NCI-H2081 (cell line): ENCODE measurements at regions not wholly inside any gene's neighbourhood (a gene's known extent, or its start where the extent isn't known, plus 50 kb on each side); places are given as distances from the start of the nearest gene placed in this dataset.

ENCODE experiments used
- DNase-seq, 2 experiments: peaks; one replicate each; lab custom pipeline; 2025; lab: John Stamatoyannopoulos, UW

DNA sequence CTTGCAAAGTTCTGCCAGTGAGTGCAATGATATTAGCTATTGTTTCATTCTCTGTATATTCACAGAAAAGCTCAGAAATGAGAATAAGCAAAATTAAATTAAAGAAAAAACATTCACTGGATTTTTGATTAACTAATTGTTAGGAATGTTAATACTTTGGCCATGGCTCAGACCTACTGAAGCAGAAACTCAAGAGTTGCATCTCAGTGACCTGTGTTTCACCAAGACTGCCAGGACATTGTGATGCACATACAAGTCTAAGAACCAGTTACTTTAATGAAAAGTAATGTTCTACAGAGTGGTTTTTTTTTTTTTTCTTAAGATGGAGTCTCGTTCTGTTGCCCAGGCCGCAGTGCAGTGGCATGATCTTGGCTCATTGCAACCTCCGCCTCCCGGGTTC lies 464.9 kb upstream of the NMUR2 start:
- DNase-seq, result no peak

DNA sequence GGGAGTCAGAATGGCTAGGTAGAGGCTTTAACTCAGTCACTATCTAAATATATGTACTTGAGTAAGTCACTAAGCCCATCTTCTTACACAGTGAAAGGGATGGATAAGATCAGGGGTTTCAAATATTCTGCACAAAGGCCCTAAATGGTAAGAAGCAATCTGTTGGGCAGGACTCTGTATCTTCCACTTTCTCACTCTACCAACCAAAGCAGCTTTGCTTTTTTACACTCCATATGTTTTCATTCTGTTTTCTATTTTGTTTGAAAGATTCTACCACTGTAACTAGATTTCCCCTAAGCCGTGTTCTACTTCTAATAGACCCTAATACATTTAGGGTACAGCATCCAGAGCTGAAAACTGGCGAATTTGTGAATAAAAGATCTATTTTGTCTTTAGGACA lies 477.5 kb upstream of the NMUR2 start:
- no peak for DNase-seq

DNA sequence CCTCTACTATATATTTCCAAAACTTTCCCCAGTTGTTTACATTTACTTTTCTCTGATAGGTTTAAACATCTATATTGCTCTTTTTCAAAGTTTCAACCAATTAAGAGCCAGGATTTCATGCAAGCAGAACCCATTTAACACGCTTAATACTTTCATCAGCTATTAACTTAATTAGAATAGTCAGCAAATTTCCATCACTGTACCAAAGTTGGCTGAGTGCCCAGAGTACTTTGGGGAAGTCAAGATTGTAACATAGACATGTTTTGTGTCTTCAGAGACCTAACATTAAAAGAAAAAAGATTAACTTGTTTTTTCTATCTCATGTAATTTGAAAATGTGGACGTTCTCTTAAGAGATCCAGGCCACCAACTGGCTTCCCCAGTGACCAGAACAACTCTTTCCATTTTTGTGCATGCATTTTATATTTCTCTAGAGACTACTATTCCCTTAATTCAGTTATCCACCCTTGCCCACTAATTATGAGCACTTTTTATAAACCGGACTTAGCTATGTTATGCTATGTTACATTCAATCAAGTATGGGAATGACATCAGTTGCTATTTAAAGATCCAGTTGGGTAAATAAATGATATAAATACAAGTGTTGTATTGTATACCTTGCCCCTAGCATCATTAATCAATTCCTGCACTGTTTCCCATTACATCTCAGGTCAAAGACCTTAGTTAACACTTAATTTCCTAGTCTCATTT lies 478.1 kb upstream of the NMUR2 start:
- no peak for DNase-seq

DNA sequence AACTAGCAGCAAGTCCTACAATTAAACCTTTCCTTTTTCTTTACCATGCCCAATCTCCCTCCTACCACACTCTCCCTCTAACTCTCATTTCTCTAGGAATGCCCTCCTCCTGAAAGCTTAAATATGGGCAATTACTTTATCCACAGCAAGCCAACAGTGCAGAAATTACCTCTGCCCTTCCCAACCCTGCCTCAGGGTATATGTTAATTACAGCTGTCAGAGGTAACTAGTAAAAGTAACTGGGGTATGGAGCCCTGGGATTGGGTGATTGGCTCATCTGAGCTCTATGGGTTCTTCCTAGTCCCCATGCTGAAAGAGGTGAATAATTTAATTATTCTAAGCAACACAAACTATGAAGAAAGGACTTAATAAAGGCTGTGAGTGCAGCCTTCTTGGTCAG lies 478.9 kb upstream of the NMUR2 start:
- peak in 1 of 2 experiments; percentile 63 for DNase-seq

DNA sequence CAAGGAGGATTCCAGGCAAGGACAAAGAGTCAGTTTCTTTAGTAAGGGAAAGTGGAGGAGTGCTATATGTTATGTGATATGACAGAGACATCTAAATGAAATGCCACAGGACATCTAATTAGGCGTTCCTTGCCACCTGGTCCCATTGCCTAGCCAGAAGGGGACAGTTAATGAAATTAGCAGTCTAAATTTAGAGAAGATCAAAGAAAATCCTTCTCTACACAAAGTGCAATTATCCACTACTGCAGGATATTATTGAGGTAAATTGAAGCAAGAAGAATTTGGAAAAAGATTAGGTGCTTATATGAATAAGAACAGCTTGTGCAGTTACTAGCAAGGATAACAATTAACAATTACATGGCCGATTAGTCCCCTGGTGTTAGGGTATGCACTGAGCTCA lies 495.3 kb upstream of the NMUR2 start:
- DNase-seq, result no peak

DNA sequence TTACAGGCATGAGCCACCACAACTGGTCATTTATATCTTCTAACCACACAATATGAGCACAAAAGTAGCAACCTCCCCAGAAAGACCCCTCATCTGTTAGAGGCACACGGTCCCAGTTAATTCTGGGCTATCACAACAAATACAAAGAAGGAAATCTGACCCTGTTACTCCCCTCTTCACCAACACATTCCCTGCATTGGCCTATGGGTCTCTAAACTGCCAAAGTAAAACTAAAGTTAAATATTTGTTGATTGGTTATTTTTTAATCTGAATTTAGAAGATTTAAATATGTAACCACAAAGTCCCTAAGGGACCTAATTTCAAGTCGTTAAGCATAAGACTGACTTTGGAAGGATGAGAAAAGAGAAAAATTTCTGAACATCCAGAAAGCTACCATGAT lies 496.7 kb upstream of the NMUR2 start:
- DNase-seq, result no peak

DNA sequence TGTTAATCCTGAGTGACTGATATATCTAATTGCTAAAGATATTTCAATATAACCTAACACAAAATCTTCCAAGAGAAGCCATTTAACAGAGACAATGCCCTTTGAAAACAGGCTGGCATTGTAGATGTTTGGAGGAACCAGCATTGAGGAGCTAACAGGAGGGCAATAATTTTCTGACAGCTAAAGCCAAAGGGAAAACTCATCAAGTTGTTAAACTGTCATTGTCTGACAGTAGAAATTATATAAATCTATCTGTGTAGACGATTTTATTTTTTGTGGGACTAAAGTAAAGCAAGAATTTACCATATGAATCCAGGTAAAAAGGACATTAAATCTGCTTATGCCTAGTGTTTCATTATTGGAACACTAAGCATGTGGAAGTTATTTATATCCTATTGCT lies 500.2 kb upstream of the NMUR2 start:
- no peak for DNase-seq

DNA sequence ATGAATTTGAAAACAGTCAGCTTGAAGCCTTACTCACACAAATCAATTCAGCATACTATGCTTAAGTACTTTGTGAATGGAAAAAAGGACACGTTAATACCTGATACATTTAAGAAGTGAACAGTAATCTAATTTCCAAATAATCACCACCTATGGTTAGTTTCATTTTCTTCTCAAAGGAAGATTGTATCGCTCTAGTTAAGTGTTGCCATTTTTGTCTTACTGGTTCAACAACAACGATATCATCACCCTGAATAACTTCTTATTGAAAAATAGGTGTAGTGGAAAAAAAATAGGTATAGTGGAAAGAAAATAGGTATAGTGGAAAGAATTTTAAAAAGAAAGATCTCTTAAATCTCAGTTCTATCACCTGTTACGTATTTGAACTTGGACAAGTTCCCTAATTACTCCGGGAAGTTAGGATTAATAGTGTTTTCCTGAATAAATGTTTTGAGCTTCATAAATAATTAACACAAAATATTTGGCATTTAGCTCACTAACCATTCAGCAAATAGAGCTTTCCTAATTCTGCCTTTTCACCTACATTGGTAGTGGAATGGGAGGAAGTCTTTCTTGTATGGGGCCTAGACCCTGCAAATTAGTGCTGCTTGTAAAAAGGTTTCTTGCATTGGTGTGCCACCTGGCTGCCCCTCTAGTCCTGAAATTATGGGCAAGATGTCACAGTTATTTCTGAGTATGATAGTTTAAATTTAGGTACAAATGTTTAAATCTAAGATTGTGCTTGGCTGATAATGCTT lies 502.6 kb upstream of the NMUR2 start:
- no peak for DNase-seq

DNA sequence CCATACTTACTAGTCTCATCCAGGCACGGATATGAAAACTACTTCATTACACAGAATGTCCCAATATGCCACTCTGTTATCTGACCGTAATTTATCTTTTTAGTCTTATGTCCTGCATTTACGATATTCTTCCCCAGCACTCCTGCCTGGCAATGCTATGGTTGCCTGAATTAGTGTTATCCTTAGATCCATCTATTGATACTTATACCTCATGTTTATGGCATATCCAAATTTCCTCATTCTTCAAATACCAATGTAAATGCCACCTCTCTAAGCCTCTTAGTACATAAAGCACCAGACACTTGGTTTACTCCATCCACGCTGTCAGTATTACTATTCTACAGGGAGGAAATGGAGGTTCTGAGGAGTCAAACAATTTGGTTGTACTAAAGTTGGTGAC lies 507.8 kb upstream of the NMUR2 start:
- no peak for DNase-seq

DNA sequence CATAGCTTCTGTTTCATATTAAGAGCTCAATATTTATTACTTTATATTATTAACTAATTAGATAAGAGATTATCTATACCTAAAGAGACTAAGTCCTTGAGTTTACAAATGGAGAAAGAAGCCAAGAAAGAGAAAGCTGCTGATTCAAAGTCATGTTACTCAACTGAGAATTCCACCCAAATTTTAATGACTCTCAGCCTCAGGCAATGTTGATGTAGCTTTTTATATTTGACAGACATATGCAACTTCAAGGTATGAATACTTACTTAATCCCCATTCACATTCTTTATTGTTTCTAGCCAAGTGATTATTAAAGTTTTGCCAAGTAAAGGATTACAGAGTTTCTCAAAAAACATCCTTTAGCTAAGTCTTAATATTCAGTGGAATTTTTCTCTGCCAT lies 527.5 kb upstream of the NMUR2 start:
- no peak for DNase-seq

DNA sequence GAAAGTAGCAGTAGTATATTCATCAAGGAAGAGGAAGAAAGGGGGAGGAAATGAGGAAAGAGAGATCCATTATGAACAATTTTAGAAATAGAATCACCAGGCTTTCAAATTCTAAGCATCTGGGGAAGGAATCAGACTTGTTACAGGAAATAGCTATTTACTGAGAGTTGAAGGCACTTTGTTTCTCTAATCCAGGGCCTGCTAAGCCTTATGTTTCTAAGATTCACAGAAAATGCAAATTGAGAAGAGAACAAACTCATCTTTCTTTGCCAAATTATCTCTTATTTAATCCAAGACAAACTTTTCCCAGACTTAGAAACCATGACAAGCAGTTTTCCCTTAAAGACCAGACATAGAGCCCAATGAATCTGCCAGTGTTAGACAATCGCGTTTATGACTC lies 528.0 kb upstream of the NMUR2 start:
- no peak for DNase-seq

DNA sequence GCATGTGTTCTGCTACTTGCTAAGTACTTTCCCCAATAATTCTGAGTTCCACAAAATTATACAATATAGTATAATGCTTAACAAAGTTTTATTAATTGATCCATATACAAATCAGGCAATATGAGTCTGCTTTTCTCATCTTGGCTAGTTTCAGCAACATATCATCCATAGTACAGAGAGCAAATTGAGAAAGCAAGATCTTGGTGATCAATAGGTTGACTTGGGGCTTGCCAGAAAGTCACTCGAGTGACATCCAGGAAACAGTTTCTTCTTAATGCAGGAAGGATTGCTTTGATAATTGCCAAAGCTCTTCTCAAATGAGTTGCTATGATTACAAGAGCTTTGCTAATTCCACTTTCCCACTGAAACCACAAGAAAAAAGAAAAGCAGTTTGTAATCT lies 533.6 kb upstream of the NMUR2 start:
- DNase-seq, result no peak

DNA sequence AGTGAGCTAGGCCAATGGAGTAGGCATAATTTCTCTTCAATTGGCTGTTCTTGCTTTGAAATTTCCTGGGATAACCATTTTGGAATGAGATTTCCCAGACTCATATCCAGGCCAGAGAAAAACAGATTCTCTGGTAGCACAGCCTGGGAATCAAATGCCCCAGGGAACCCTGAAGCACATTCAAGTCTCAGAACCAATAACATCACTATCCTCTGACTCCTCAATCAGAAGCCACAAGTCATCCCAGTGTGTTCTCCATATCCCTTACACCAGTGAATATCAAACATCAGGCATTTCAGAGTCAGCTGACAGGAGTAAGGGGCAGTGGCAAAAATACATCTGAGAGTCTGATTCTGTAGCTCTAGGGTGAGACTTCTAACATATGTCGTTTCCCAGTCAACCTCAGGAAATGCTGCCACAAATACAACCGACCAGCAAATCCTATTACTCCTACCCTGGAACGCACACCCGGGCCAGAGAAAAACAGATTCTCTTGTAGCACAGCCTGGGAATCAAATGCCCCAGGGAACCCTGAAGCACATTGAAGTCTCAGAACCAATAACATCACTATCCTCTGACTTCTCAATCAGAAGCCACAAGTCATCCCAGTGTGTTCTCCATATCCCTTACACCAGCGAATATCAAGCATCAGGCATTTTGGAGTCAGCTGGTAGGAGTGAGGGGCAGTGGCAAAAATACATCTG lies 537.7 kb upstream of the NMUR2 start:
- no peak for DNase-seq

DNA sequence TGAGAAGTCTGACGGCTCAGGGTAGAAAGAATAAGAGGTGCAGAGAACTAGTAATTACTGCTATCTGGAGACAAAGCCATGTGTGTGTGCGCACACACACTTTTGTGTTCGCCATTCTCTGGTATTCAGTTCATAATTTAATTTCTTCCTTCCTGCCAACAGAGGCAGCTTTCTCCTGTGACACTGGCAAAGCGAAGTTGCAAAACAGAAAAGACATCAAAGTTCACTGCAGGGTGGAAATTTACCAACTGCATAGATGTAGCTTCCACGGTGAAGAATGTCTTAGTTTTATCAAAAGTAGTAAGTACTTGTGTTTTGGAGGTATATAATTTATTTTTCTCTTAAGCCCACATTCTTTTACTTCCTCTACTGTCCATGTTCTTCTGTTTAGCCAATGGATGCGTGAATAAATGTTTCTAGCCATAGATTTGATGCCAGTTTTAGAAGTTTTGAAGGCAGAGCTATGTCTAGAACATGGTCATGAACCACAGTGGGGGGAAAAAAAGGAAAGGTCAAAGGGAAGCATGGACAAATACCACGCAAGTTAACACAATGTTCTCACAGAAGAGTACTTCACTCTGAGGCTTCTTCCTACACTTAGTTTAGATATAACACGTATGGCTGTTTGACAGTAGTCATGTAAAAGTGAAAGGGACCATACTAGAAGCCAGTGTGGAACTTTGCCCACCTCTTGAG lies 536.5 kb upstream of the GRIA1 start:
- DNase-seq, result peak in 1 of 2 experiments; percentile 14

DNA sequence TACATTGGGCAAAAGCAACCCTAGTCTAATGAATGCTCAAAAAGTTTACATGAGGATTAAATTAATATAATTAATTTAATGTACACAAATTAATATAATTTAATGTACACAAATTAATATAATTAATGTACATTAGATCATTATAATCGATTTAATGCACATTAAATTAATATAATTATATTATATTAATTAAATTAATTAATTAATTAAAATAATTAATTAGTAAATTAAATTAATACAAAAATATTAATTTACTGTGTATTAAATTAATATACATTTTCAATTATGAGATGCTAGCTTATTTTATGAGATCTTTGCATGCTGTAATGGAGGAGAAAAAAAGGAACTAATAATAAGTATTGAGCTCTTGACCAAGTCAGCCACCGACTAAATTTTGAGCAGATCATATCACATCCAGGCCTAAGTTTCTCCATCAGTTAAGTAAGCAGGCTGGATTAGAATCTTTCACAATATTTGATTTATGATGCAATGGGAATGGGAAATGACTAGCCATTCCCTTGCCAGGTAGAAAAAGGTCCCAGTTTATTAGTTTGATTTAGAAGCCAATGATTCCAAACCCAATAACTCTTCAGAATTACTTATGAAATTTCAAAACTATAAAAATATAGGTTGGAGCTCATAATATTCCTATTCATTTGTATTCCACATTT lies 533.4 kb upstream of the GRIA1 start:
- no peak for DNase-seq

DNA sequence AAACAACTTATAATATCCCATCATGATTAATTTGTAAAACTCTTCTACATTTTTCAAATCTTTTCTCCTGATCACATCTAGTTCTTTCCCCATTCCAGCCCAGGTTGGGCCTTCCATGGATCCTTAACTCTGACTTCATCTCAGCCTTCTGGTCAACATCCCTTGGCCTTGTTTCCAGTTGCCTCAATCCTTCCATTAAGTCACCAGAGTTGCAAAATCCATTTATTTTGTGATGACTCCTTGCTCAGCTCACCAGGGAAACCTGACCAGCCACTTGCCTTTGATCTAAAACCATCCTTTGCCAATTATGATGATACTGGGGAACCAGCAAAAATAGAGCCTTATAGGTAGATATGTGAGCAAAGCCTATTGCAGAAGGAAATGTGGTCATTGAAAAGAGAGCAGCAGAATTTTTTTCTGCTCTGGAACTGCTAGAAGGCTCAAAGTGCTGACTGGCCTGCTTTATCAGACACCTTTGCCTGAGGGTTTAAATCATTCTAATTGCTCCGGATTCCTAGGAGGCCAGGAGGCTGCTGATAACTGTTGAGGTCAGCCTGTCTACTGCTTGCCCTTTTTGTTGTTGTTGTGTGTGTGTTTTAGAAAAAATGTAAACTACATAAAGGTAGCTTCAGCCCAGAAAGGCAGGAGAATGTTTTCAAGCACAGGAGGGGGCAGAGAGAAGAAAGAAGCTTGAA lies 512.2 kb upstream of the GRIA1 start:
- no peak for DNase-seq

DNA sequence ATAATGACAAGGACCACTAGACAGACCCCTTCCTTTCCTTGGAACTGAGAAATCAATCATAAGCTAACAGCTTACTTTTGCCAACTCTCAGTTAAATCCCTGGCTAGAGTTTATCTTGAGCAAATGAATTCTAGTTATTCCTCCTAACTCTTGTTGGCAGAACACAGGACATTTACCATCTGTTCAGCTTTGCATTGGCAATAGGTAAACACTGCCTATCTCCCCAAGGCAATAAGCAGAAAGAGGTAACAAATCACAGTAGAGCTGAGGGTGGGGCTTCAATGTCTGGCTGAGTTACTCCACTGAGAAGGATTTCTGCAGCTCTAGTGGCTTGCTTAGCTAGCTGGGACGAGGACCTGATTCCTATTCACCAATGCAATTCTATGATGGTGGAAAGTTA lies 503.3 kb upstream of the GRIA1 start:
- DNase-seq, result peak; percentile 20 to 62

DNA sequence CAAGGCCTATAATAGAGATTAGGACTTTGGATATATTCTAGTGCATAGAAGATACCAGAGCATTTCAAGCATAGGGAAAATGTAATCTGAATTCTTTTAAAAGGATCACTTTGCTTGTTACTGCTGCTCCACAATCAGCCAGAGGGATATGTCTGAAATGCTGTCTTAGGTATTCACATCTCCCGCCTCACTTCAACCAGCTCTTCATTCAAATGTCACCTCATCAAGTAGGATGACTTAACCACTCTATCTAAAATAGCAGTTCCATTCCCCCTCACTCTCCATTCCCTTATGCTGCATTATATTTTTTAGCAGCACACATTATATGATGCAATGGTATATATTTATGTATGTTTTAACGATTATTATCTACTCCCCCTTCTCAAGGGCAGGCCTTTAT lies 500.3 kb upstream of the GRIA1 start:
- no peak for DNase-seq

DNA sequence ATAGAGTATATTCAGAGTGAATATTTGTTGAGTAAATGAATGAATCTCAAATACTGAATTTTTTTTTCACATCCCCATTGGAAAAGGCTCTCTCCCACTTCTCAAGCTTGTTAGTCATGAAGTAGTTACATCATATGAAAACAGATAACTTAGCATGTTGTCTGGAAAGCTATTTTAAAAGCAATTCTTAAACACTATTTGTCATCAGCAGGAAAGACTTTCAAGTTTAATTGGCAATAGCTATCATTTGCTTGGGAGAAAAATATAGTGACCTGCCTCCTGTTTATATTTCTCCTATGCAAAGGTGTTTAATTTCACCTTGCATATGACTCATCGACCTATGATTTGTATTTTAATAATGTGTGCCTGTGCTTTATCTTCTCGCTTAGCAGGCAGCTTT lies 499.8 kb upstream of the GRIA1 start:
- peak in 1 of 2 experiments; percentile 31 for DNase-seq

DNA sequence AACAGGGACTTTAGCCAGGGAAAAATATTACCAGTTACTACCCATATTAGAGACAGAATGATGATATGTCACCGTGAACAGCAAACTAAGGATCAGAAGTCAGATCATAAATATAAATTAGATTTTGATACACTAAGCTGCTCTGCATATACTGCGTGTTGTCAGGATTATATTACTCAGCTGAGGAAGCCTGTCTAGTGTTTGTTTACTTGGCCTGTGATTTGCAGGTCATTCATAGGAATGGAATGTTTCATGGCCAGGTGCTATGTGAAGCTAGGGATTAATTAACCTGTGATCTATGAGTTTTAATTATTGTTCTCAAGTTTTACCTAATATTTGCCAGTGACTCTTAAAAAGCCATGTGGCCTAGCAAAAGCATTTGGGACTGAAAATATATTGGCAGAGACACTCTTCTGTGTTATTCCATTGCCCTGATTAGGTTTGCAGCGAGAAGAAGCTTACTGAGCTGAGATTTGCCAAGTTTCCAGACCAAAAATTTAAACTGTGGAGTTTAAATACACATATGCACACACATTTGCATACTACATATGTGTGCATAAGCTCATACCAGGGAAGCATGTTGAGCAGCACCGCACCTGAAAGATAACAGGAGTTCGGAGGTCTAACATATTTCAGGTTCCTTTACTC lies 496.3 kb upstream of the GRIA1 start:
- DNase-seq, result peak in 1 of 2 experiments; percentile 51

DNA sequence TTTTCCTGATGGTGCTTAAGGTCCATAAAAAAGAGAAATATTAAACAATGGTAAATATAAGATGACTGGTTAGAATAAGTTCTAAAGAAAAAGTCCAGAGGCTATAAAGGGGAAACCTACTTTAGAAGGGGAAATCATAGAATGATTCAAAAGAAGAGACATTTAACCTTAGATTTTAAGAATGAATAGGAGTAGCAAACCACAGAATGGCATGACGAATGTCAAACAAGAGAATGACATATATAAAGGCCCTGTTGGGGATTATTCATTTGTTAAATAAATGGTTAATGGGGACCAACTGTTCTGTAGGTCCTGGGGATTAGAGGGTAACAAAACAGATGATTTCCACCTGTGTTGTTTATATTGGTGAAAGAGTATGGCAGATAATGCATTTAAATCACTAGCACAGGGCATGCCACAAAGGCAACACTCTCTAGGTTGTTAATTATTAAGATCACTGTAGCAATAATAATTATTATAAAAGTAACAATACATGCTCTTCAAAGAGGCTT lies 495.2 kb upstream of the GRIA1 start:
- peak in 1 of 2 experiments; percentile 16 for DNase-seq
